ENCODE measurements at regions not wholly inside any gene's neighbourhood (a gene's known extent, or its start where the extent isn't known, plus 50 kb on each side); places are given as distances from the start of the nearest gene placed in this dataset.

GRCh38 chr15:35854316-35854715, 308.4 kb upstream of the DPH6 start:
- TF ChIP-seq FOXP2 (optimal IDR thresholded peaks at IDR 0.05; ENCODE audit: borderline replicate concordance, extremely low read depth, extremely low read length, insufficient read depth) = no peak
- no peak for TF ChIP-seq POLR2AphosphoS5 (IDR thresholded peaks at IDR 0.05; ENCODE audit: low read depth, low read length)

GRCh38 chr15:35857567-35858226, 311.7 kb upstream of the DPH6 start:
- TF ChIP-seq FOXP2 (optimal IDR thresholded peaks at IDR 0.05; ENCODE audit: borderline replicate concordance, extremely low read depth, extremely low read length, insufficient read depth) (no peak), SIN3A (IDR thresholded peaks at IDR 0.05; ENCODE audit: borderline replicate concordance, insufficient read depth, low read length) (no peak), POLR2AphosphoS5 (IDR thresholded peaks at IDR 0.05; ENCODE audit: low read depth, low read length) (no peak), TAF1 (IDR thresholded peaks at IDR 0.05; ENCODE audit: borderline replicate concordance, insufficient read depth, low read length) (no peak), REST (IDR thresholded peaks at IDR 0.05; ENCODE audit: insufficient read depth in 1 of 2, low read depth in 2 of 2, low read length in 2 of 2) (no peak)

GRCh38 chr15:35858707-35859106, 312.7 kb upstream of the DPH6 start:
- TF ChIP-seq FOXP2 (optimal IDR thresholded peaks at IDR 0.05; ENCODE audit: borderline replicate concordance, extremely low read depth, extremely low read length, insufficient read depth) = no peak
- no peak for TF ChIP-seq SIN3A (IDR thresholded peaks at IDR 0.05; ENCODE audit: borderline replicate concordance, insufficient read depth, low read length)
- TF ChIP-seq REST (IDR thresholded peaks at IDR 0.05; ENCODE audit: insufficient read depth in 1 of 2, low read depth in 2 of 2, low read length in 2 of 2) = no peak
- no peak for TF ChIP-seq TAF1 (IDR thresholded peaks at IDR 0.05; ENCODE audit: borderline replicate concordance, insufficient read depth, low read length)
- no peak for TF ChIP-seq POLR2AphosphoS5 (IDR thresholded peaks at IDR 0.05; ENCODE audit: low read depth, low read length)

- TF ChIP-seq POLR2AphosphoS5 (IDR thresholded peaks at IDR 0.05; ENCODE audit: low read depth, low read length) (no peak), FOXP2 (optimal IDR thresholded peaks at IDR 0.05; ENCODE audit: borderline replicate concordance, extremely low read depth, extremely low read length, insufficient read depth) (no peak), SIN3A (IDR thresholded peaks at IDR 0.05; ENCODE audit: borderline replicate concordance, insufficient read depth, low read length) (no peak), REST (IDR thresholded peaks at IDR 0.05; ENCODE audit: insufficient read depth in 1 of 2, low read depth in 2 of 2, low read length in 2 of 2) (no peak), TAF1 (IDR thresholded peaks at IDR 0.05; ENCODE audit: borderline replicate concordance, insufficient read depth, low read length) (no peak)
These were observed 317.7 kb upstream of the DPH6 start for GRCh38 chr15:35863655-35864054.

GRCh38 chr15:35867356-35867755, 321.4 kb upstream of the DPH6 start:
- TF ChIP-seq SIN3A (IDR thresholded peaks at IDR 0.05; ENCODE audit: borderline replicate concordance, insufficient read depth, low read length) (no peak), FOXP2 (optimal IDR thresholded peaks at IDR 0.05; ENCODE audit: borderline replicate concordance, extremely low read depth, extremely low read length, insufficient read depth) (no peak), TAF1 (IDR thresholded peaks at IDR 0.05; ENCODE audit: borderline replicate concordance, insufficient read depth, low read length) (no peak), REST (IDR thresholded peaks at IDR 0.05; ENCODE audit: insufficient read depth in 1 of 2, low read depth in 2 of 2, low read length in 2 of 2) (no peak), POLR2AphosphoS5 (IDR thresholded peaks at IDR 0.05; ENCODE audit: low read depth, low read length) (no peak)
